ENCODE measurements at regions not wholly inside any gene's neighbourhood (a gene's known extent, or its start where the extent isn't known, plus 50 kb on each side); places are given as distances from the start of the nearest gene placed in this dataset.

- TF ChIP-seq NRL (CRISPR knock-in tag; IDR thresholded peaks at IDR 0.05; ENCODE audit: borderline replicate concordance) = no peak
- peak; percentile 59; the same call in 1 of the 2 replicates for TF ChIP-seq RFX3 (CRISPR knock-in tag; IDR thresholded peaks at IDR 0.05)
- TF ChIP-seq IRF9 (CRISPR knock-in tag; IDR thresholded peaks at IDR 0.05; ENCODE audit: borderline replicate concordance) = no peak
- no peak for TF ChIP-seq HHEX (CRISPR knock-in tag; IDR thresholded peaks at IDR 0.05)
- TF ChIP-seq ZNF660 (CRISPR knock-in tag; IDR thresholded peaks at IDR 0.05; ENCODE audit: borderline replicate concordance, low read depth) = no peak
- TF ChIP-seq ONECUT2 (CRISPR knock-in tag; IDR thresholded peaks at IDR 0.05) = no peak
- TF ChIP-seq KDM5A (IDR thresholded peaks at IDR 0.05; ENCODE audit: borderline replicate concordance, low read length) = no peak
- 0 out of 2 replicates have a peak, but pooled peaks have one; percentile 48 for TF ChIP-seq MIXL1 (CRISPR knock-in tag; IDR thresholded peaks at IDR 0.05)
- TF ChIP-seq HNF1A (IDR thresholded peaks at IDR 0.05; ENCODE audit: low read depth) = no peak
- no peak for TF ChIP-seq HNF1A (CRISPR knock-in tag; IDR thresholded peaks at IDR 0.05; ENCODE audit: borderline replicate concordance)
- no peak for TF ChIP-seq CSRNP1 (CRISPR knock-in tag; IDR thresholded peaks at IDR 0.05)
- no peak for TF ChIP-seq CEBPB (IDR thresholded peaks at IDR 0.05; ENCODE audit: borderline replicate concordance, low read depth, low read length)
- TF ChIP-seq CENPBD1 (CRISPR knock-in tag; IDR thresholded peaks at IDR 0.05; ENCODE audit: borderline replicate concordance, low read depth) = no peak
- no peak for TF ChIP-seq UBTF (CRISPR knock-in tag; IDR thresholded peaks at IDR 0.05)
- TF ChIP-seq SIX4 (CRISPR knock-in tag; IDR thresholded peaks at IDR 0.05) = peak; percentile 79
- TF ChIP-seq ZNF724P (CRISPR knock-in tag; IDR thresholded peaks at IDR 0.05; ENCODE audit: borderline replicate concordance) = no peak
- TF ChIP-seq ZBTB37 (CRISPR knock-in tag; IDR thresholded peaks at IDR 0.05) = peak; percentile 55; the same call in 1 of the 2 replicates
- TF ChIP-seq SIX1 (CRISPR knock-in tag; IDR thresholded peaks at IDR 0.05; ENCODE audit: borderline replicate concordance) = no peak
- no peak for TF ChIP-seq ZBTB8A (CRISPR knock-in tag; IDR thresholded peaks at IDR 0.05; ENCODE audit: borderline replicate concordance, low read depth)
- TF ChIP-seq ZNF839 (CRISPR knock-in tag; IDR thresholded peaks at IDR 0.05; ENCODE audit: borderline replicate concordance) = no peak
Observed at GRCh38 chr6:15026832-15027231, 219.0 kb upstream of the JARID2 start (continued).

Measured in HepG2 (cell line).